Activated naive CD8-positive, alpha-beta T cell treated with anti-CD3 and anti-CD28 coated beads, Interleukin-2, amount 50 U/mL, for 16 hours (primary cell): ENCODE measurements at regions not wholly inside any gene's neighbourhood (a gene's known extent, or its start where the extent isn't known, plus 50 kb on each side); places are given as distances from the start of the nearest gene placed in this dataset.
"Not testable (repeated sequence)": the region's sequence is repeated elsewhere in the genome, so short reads cannot be mapped to it uniquely, and the experiment has no call there.

ENCODE experiments used
- DNase-seq: peaks from one replicate; pipeline ENCODE4 v3.0.0-alpha.2; 2020; ENCODE audit warnings: low read depth, low spot score

DNA sequence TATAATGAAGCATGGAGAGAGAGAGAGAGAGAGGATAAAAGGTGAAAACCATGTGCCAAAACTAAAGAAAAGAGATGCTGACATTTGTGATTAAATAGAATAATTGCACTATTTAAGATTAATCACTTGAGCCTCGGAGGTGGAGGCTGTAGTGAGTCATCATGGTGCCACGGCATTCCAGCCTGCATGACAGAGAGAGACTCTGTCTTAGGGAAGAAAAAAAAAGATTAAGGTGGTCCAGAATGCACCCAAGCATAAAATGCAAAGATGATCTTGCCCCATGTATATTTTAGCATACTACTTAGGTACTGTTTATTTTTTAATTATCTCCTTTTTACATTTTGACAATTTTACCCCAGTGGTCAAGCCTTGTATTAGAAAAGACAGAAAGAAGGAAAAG is 742.5 kb downstream of the SPATA31A1 start:
- not testable (repeated sequence) for DNase-seq

DNA sequence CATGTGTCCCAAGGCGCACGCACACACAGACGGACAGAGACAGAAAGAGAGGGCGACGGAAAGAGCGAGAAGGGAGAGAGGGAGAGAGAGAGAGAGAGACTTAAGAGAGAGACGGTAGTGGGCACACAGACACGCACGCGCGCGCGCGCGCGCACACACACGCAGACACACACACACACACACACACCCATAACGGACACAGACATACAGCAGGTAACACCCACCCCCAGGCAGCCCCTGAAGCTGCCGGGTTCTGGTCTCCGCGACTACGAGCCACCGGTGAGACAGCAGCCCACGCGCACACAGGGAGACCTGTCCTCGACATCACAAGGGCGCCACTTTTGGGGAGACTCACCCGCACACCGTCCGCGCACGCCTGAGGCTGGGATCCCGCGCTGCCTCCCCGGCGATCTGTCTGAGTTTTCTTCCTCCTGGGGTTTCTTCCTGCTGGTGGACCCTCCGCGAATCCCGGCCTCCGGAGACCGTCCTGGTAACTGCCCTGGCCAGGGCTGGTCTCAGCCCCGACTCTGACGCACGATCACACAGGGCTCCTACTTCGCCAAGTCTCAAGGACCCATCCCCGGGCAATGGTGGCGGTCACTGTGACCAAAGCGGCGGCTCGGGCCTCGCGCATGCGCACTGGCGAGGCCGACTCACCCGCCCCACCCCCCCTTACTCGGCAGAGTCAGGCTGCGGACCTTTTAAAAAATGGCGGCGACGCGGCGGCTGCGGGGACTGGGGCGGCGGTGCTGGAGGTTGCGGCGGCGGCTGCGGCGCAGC is 750.7 kb downstream of the SPATA31A1 start:
- DNase-seq = peak; percentile 5

DNA sequence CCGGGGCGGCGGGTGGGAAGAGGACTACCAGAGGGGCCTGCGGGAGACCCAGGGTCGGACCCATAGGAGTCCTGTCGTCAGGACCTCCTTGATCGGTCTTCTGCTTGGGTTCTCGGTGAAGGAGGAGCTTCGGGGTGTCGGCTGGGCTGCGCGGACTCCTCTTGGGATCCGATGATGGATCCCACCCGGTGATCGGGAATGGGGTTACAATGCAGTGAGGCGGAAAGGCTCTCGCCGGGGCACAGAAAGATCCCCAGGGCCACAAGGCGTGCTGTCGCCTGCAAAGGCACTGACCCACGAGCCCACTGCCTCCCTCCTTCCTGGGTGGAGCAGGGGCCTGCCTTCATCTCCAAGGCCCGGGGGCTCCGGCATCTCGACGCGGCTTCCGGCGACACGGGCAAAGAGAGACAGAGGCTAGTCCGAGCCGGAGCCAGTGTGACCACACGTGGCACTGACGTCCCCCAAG is 751.3 kb downstream of the SPATA31A1 start:
- not testable (repeated sequence) for DNase-seq

DNA sequence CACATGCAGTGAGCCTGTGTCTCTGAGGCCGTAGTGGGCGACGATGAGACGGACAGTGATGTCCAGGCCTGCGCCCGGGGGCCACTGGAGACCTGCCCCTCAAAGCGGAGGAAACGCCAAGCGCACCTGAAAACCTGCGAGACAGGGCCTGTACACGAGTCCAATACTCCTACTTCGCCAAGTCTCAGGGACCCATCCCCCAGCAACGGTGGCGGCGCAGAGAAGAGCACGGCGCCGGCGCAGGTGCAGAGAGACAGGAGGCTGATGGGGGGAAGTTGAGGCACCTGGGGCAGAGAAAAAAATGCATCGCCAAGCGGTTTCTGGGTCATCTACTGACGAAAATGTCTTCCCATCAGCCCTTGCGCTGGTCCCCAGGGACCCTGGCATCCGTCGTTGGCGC is 751.8 kb downstream of the SPATA31A1 start:
- not testable (repeated sequence) for DNase-seq

DNA sequence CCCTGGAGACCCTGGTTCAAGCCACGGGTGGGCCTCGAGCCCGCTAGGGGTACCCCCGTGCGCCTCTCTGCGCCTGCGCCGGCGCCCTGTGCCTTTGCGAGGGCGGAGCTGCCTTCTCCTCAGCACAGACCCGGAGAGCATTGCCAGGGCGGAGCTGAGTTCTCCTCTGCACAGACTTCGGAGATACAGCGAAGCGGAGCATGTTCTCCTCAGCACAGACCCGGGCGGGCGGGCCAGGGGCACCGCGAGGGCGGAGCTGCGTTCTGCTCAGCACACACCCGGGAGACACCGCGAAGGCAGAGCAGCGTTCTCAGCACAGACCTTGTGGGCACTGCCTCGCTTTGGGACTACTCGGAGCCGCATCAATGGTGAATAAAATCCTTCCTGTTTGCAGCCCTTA is 753.0 kb downstream of the SPATA31A1 start:
- DNase-seq = not testable (repeated sequence)

DNA sequence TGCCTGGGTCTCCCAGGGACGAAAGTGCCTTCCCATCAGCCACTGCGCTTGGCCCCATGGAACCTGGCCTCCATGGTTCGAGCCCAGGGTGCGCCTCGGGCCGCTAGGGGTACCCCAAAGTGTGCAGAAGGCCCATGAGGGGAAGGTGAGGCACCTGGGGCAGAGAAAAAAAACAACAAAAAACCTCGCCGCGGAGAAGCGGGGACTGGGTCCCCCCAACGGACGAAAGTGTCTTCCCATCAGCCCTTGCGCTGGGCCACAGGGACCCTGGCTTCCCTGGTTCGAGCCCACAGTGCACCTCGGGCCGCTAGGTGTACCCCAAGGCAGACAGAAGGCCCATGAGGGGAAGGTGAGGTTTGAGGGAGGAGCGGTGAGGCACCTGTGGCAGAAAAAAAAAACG is 755.3 kb downstream of the SPATA31A1 start:
- DNase-seq = not testable (repeated sequence)

DNA sequence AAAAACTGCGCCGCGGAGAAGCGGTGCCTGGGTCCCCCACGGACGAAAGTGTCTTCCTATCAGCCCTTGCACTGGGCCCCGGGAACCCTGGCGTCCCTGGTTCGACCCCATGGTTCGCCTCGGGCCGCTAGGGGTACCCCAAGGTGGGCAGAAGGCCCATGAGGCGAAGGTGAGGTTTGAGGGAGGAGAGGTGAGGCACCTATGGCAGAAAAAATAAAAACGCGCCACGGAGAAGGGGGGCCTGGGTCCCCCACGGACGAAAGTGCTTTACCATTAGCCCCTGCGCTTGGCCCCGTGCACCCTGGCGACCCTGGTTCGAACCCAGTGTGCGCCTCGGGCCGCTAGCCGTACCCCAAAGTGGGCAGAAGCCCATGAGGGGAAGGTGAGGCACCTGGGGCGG is 756.1 kb downstream of the SPATA31A1 start:
- not testable (repeated sequence) for DNase-seq

DNA sequence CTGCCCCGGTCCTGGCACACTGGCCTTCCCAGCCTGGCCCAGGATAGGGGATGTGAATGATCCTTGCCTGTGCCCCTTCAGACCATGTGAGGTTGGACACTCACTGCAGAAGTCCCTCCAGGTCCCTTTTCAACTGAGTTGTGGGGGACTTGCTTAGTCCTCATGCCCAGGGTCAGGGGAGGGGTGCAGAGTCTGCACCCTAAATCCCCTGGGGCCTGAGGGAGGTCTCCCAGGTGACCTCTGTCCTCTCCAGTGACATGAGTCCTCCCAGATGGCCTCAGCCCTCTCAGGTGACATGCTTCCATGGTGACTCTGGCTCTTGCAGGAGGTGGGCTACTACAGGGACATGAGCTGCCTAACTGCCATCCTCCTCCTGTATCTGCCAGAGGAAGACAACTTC is 775.1 kb downstream of the SPATA31A1 start:
- not testable (repeated sequence) for DNase-seq

DNA sequence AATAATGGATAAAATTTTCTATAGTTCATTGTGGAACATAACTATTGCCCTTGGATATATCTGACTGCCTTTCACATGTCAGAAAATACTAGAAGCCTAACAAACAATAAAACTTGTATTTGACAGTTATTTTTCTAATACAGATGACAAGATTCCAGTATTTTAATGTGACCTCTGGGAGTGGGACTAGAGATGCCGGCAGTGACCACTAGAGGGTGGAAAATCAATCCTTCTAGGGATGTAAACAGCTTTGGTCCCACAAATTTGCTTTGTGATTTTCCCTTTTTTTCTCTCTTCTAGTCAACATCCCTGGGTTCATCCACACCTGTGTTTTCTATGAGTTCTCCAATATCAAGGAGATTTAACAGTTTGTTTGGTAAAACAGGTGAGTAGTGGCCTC is 813.7 kb downstream of the SPATA31A1 start:
- DNase-seq = not testable (repeated sequence)

DNA sequence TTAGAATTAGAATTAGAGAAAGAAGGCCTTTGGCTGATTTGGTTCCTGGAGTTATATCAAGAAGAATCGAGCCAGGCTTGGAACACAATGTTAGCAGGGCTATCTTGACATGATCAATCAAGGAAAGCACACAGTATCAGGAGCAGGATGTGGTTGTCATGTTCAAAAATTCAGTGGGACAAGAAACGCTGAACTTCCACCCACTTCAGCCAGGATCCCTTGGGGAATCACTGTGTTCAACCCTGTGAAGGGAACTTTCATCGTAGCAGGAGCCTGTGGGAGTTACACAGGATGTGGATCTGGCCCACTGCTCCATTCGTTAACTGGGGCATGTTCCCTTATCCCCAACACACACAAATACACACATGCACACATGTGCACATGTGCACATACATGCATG is 817.8 kb downstream of the SPATA31A1 start:
- DNase-seq = not testable (repeated sequence)

DNA sequence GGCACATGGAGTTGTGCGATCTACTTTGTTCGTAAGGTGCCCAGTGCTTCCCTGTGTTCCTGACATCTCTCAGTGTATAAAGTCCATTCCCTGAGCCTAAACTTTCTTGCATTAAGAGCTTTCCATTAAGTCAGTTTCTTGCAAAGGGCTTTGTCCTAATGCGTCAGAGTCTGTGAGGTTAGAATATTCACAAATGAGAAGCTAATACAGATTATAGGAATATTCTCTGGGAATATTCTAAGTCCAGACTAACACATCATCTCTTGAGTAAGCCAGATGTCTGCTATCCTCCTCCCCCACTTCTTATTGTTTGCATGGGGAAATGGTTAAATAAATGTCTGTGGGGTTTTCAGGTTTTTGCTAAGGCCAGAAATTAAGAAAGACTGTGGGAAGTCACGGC is 818.6 kb downstream of the SPATA31A1 start:
- DNase-seq = not testable (repeated sequence)

DNA sequence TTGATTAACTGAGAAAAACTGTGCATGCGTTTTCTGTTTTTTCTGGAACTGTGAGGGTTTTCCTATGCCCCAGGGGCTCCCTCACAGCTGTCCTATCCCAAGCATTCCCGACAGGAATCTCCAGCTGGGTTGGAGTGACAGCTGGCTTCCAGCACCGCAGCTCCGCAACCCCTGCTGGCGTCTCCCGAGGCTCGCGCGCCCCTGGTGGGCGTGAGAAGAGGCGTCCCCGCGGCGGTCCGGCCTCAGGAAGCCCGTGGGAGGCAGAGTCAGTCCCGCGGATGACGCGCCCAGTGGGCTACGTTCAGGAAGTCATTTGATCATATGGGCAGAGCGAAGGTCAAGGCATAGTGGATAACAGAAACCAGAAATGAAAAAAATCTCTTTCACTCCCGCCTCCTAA is 821.9 kb downstream of the SPATA31A1 start:
- DNase-seq = not testable (repeated sequence)

DNA sequence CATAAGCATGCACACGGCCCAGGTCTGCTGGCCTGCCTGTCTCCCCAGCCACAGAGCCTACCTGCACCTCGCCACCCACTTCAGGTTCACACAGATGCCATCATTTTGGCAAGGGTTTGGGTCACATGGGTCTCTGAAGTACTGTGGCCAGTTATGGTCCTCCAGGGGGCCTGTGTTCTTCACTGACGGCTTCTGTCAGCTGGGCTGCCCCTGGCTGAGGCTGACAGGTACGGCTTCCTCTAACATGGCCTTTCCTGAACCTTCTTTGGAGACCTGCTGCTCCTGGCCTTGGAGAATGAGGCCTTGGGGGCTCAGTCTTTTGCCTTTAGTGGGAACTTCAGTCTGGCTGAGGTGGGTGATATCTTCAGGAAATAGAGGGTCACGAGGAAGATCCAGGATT is 835.9 kb downstream of the SPATA31A1 start:
- DNase-seq = not testable (repeated sequence)

DNA sequence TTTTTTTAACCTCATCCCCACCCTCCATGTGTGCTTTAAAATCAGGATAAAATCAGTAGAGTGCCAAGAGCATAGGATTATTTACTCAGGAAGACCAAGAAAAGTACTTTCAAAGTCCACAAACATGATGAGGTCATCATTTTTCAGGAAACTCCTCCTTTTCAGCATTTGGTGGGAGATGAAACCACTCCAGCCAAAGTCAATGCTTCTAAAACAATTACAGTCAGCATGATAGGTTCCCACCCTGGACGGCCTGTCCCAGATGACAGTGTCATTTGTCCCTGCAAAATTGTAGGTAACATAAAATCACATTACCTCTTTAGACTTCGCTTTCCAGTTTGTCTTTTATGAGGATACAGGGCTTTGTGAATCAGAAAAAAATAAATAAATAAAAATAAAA is 836.7 kb downstream of the SPATA31A1 start:
- DNase-seq = not testable (repeated sequence)

DNA sequence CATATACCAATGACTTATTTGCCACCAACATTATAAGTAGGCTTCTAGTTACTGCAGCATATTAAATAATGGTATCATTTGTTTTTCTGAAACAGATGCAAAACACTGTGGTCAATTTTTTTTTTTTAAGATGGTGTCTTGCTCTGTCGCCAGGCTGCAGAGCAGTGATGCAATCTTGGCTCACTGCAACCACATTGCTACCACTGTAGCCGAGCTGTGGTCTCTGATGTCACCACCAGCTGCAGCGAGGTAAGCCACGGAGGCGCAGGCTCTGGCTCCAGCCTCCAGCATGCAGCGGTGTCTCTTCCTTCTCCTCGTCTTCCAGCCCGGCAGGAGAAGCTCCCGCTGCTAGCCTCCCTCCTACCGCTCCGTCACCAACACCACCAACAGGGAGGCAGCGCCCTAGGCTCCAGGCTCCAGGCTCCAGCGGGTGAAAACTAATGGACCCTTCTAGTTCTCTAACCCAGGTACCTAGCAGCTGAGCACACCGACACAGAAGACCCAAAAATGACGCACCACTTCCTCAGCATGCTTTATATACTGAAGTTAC is 840.8 kb downstream of the SPATA31A1 start:
- DNase-seq = not testable (repeated sequence)

DNA sequence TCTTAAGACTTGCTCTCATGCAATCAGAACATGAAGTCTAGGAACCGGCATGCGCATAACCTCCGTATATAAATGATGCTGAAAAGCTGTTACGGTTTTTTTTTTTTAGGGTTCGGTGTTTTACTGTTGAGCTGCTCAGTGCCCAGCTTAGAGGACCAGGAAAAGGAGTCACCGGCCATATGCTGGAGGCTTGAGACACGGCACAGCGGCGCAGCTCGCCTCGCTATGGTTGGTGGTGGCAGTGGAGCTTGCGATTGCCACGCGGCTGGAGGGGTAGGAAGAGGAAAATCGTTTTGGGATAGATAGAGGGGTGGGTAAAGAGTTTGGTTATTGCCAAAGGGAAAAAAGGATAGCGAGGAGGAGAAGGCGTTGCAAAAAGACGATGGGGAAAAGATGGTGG is 841.3 kb downstream of the SPATA31A1 start:
- DNase-seq = not testable (repeated sequence)

DNA sequence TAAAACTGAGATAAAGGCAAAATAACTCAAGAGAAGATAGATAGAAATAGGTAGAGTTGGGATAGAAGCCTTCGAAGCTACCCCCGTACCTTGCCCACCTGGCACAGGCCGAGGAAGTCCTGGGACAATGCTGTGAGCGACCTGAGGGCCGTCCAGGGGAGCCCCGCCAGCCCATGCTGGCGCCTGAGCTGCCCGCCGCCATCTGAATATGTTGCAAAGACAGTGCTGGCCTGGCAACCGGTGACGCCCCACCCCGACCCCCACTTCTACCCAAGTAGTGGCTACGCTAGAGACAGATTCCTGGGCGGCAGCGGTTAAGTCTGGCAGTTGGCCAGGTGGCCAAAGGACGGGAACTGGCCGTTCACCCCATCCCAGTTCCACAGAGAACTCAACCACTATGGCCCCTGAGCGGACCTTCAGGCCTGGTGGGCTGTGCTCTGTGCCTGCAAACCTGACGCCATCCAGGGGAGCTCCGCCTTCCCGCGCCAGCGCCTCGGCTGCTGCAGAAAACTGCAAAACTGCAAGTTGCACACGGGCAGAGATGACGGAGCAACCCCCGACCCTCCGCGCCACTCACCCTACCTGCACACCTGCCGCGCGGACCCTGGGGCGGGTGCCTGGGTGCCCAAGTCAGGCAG is 866.2 kb downstream of the SPATA31A1 start:
- not testable (repeated sequence) for DNase-seq

DNA sequence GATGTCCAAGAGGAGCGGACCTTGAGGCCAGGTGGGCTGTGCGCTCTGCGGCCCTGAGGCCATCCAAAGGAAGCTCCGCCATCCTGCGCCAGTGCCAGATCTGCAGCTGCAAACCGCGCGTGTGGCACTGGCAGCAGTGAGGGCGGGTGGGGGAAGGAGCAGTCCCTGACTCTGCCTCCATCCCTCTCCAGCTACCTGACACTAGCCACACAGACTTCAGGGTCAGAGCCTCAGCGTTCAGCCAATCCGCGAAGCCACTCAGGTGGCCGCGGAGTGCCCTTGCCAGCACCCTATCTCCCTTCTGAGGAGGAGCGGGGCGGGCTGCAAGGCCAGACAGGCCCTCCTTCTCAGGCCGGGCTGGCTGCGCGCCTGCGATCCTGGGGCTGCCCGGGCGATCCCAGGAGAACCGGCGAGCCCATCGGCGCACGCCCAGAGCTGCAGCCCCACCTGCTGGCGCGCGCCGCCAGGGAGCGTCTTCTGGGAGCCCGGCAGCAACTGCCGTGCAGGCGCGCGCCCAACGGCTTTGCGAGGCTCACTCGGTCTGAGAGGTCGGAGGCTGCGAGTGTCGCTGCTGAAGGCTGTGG is 867.2 kb downstream of the SPATA31A1 start:
- DNase-seq = not testable (repeated sequence)

DNA sequence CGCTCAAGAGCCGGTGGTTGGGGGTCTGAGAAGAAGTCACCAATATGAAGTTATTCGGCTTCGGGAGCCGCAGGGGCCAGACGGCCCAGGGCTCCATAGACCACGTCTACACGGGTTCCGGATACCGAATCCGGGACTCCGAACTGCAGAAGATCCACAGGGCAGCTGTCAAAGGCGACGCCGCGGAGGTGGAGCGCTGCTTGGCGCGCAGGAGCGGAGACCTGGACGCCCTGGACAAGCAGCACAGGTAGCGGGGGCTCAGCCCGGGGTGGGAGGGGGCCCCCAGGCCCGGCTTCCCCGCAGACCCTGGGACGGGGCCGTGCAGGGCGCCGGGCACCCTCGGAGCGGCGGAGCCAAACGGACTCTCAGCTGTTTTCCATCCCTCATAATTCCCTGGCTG is 867.9 kb downstream of the SPATA31A1 start:
- DNase-seq = not testable (repeated sequence)
